GM12874 (cell line): ENCODE measurements at regions not wholly inside any gene's neighbourhood (a gene's known extent, or its start where the extent isn't known, plus 50 kb on each side); places are given as distances from the start of the nearest gene placed in this dataset.

Experiments used
- TF ChIP-seq, protein P1 (sequence below): IDR thresholded peaks from 2 replicates; pipeline ENCODE4 v1.5.1; 2011; ENCODE audit warnings: low read depth, mild to moderate bottlenecking, control low read depth, low read length, moderate library complexity; ENCODE audit not compliant: insufficient read depth

- TF ChIP-seq, protein P1, sequence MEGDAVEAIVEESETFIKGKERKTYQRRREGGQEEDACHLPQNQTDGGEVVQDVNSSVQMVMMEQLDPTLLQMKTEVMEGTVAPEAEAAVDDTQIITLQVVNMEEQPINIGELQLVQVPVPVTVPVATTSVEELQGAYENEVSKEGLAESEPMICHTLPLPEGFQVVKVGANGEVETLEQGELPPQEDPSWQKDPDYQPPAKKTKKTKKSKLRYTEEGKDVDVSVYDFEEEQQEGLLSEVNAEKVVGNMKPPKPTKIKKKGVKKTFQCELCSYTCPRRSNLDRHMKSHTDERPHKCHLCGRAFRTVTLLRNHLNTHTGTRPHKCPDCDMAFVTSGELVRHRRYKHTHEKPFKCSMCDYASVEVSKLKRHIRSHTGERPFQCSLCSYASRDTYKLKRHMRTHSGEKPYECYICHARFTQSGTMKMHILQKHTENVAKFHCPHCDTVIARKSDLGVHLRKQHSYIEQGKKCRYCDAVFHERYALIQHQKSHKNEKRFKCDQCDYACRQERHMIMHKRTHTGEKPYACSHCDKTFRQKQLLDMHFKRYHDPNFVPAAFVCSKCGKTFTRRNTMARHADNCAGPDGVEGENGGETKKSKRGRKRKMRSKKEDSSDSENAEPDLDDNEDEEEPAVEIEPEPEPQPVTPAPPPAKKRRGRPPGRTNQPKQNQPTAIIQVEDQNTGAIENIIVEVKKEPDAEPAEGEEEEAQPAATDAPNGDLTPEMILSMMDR: no peak
These were observed 1067.3 kb downstream of the LRFN5 start for GRCh38 chr14:42673963-42674362.

GRCh38 chr14:42671636-42672035, 1065.0 kb downstream of the LRFN5 start:
- TF ChIP-seq, protein P1: no peak

GRCh38 chr14:42665083-42665482, 1058.4 kb downstream of the LRFN5 start:
- TF ChIP-seq, protein P1: no peak

- TF ChIP-seq, protein P1: no peak
These were observed 1057.5 kb downstream of the LRFN5 start for GRCh38 chr14:42664190-42664589.

- TF ChIP-seq, protein P1: no peak
These were observed 1048.0 kb downstream of the LRFN5 start for GRCh38 chr14:42654707-42655106.

GRCh38 chr14:42642787-42643186, 1036.1 kb downstream of the LRFN5 start:
- TF ChIP-seq, protein P1: no peak

DNA sequence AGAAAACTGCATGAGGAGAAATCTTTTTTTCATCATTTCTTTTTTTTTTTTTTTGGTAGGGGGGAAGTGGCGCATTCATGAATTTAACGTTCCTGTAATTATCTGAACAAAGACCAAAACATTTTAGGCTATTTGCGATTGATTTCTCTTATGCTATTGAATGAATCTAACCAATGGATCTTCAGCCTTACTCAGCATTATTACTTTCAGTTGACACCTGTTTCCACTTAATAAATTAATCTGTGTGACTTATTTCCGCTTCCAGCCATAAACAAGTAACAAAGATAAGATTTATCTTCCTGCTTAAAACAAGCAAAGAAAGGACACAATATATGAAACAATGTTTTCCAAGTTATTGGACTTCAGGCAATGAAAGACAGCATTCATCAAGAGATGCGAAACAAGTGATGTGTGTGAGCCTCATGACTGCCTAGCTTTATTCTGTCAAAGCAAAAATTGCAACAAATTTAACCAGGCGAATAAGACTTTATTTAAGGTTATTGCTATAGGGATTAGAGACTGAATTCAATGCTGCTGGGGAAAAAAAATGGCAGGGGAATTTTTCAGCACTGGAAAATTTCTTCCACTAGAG, 1026.9 kb downstream of the LRFN5 start:
- TF ChIP-seq, protein P1: no peak
